Neural progenitor cell (in vitro differentiated cells): ENCODE measurements at regions not wholly inside any gene's neighbourhood (a gene's known extent, or its start where the extent isn't known, plus 50 kb on each side); places are given as distances from the start of the nearest gene placed in this dataset.

Experiments
- EZH2 ChIP-seq: fragments of 200-600 bp; sonication (generic); IDR thresholded peaks from 2 replicates; pipeline ENCODE4 v1.6.1; 2017; ENCODE audit warnings: antibody characterized with exemption, mild to moderate bottlenecking, moderate library complexity
- EZH2phosphoT487 ChIP-seq: fragments of 200-600 bp; sonication (generic); IDR thresholded peaks from 2 replicates; pipeline ENCODE4 v1.6.1; 2017; ENCODE audit warnings: antibody characterized with exemption
- TF ChIP-seq, protein P1 (sequence below): fragments of 200-600 bp; sonication (generic); IDR thresholded peaks from 2 replicates; pipeline ENCODE4 v1.5.1; 2017; ENCODE audit warnings: antibody characterized with exemption, mild to moderate bottlenecking

DNA sequence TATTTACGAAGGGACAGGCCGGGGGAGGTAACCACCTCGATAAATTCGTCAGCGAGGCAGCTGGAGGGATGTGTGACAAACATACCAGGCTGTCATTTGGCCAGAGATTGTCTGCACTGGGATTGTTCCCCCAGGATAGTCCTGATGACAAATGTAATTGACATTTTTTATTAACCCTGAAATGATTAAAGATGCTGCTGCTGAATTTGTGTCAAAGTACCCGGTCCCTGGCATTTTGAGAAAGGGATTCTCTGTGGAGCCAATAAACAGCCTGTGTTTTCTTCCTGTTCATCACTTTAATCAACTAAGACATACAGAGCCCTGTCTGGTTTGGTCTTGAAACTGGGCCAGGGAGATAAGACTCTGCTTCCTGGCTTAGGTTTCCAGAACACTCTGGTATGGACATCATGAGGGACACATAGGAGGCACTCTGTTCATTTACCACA is 117.6 kb downstream of the SLC25A47 start:
- TF ChIP-seq EZH2: no peak
- TF ChIP-seq, protein P1, sequence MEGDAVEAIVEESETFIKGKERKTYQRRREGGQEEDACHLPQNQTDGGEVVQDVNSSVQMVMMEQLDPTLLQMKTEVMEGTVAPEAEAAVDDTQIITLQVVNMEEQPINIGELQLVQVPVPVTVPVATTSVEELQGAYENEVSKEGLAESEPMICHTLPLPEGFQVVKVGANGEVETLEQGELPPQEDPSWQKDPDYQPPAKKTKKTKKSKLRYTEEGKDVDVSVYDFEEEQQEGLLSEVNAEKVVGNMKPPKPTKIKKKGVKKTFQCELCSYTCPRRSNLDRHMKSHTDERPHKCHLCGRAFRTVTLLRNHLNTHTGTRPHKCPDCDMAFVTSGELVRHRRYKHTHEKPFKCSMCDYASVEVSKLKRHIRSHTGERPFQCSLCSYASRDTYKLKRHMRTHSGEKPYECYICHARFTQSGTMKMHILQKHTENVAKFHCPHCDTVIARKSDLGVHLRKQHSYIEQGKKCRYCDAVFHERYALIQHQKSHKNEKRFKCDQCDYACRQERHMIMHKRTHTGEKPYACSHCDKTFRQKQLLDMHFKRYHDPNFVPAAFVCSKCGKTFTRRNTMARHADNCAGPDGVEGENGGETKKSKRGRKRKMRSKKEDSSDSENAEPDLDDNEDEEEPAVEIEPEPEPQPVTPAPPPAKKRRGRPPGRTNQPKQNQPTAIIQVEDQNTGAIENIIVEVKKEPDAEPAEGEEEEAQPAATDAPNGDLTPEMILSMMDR: no peak
- TF ChIP-seq EZH2phosphoT487: no peak
